Neural cell (in vitro differentiated cells): ENCODE measurements at regions not wholly inside any gene's neighbourhood (a gene's known extent, or its start where the extent isn't known, plus 50 kb on each side); places are given as distances from the start of the nearest gene placed in this dataset.

Experiments
- H2AFZ ChIP-seq: fragments of 200-600, 300-800 bp; sonication (generic), shearing (Covaris generic); 2 replicates; pipeline ENCODE4 v1.6.0; 2014; ENCODE audit warnings: low read depth, mild to moderate bottlenecking, antibody characterized with exemption, low read length, moderate library complexity
- H3F3A ChIP-seq: fragments of 200-600 bp; shearing (Covaris generic); 2 replicates; pipeline ENCODE4 v1.6.1; 2016; ENCODE audit warnings: mild to moderate bottlenecking, moderate library complexity, mixed read lengths, antibody characterized with exemption, low read length; ENCODE audit not compliant: insufficient read depth, poor library complexity, severe bottlenecking
- H3K27ac ChIP-seq: fragments of 200-600, 300-800 bp; sonication (generic), shearing (Covaris generic); 2 replicates; pipeline ENCODE4 v1.5.1; 2014; ENCODE audit warnings: mild to moderate bottlenecking, low read length, moderate library complexity
- H3K27me3 ChIP-seq: fragments of 300-800, 200-600 bp; sonication (generic), shearing (Covaris generic); 2 replicates; pipeline ENCODE4 v1.6.0; 2014; ENCODE audit warnings: mild to moderate bottlenecking, low read depth, low read length, moderate library complexity; ENCODE audit not compliant: insufficient read depth
- H3K36me3 ChIP-seq: fragments of 300-800, 200-600 bp; sonication (generic), shearing (Covaris generic); 2 replicates; pipeline ENCODE4 v1.5.1; 2014; ENCODE audit warnings: mild to moderate bottlenecking, antibody characterized with exemption, low read length, moderate library complexity; ENCODE audit not compliant: insufficient read depth
- H3K4me2 ChIP-seq: fragments of 300-800, 200-600 bp; sonication (generic), shearing (Covaris generic); 2 replicates; pipeline ENCODE4 v1.6.0; 2014; ENCODE audit warnings: mild to moderate bottlenecking, low read length
- H3K4me3 ChIP-seq: fragments of 300-800, 200-600 bp; sonication (generic), shearing (Covaris generic); 2 replicates; pipeline ENCODE4 v1.5.1; 2014; ENCODE audit warnings: mild to moderate bottlenecking, low read length, moderate library complexity
- H3K79me2 ChIP-seq: fragments of 200-600 bp; shearing (Covaris generic); replicated peaks from 2 replicates; pipeline ENCODE4 v1.6.0; 2014; ENCODE audit warnings: mild to moderate bottlenecking, low read length, moderate library complexity; ENCODE audit not compliant: insufficient read depth
- H3K9ac ChIP-seq: fragments of 300-800, 200-600 bp; sonication (generic), shearing (Covaris generic); 2 replicates; pipeline ENCODE4 v1.6.1; 2016; ENCODE audit warnings: mild to moderate bottlenecking, low read length, mixed read lengths
- H3K9me2 ChIP-seq: fragments of 200-600 bp; shearing (Covaris generic); 2 replicates; pipeline ENCODE4 v1.6.1; 2016; ENCODE audit warnings: mild to moderate bottlenecking, low read length, mixed read lengths; ENCODE audit not compliant: insufficient read depth
- H3K9me3 ChIP-seq: fragments of 200-600, 300-800 bp; sonication (generic), shearing (Covaris generic); 2 replicates; pipeline ENCODE4 v1.6.1; 2016; ENCODE audit warnings: mild to moderate bottlenecking, mixed run types, low read length, moderate library complexity, mixed read lengths
- H4K20me1 ChIP-seq: fragments of 200-600 bp; shearing (Covaris generic); 2 replicates; pipeline ENCODE4 v1.6.1; 2016; ENCODE audit warnings: mild to moderate bottlenecking, mixed run types; ENCODE audit not compliant: insufficient read depth
- EP300 ChIP-seq: fragments of 450-650 bp; conservative IDR thresholded peaks from 2 replicates; pipeline ENCODE4 v1.6.1; 2014; ENCODE audit warnings: antibody characterized with exemption, mild to moderate bottlenecking, moderate library complexity; ENCODE audit not compliant: poor library complexity, severe bottlenecking
- EZH2 ChIP-seq: fragments of 200-600, 300-800 bp; shearing (Covaris generic), sonication (generic); IDR thresholded peaks from 2 replicates; pipeline ENCODE4 v1.6.1; 2014; ENCODE audit warnings: antibody characterized with exemption, low read length, borderline replicate concordance, mild to moderate bottlenecking; ENCODE audit not compliant: insufficient read depth, poor library complexity, severe bottlenecking
- MXI1 ChIP-seq: fragments of 450-650 bp; conservative IDR thresholded peaks from 2 replicates; pipeline ENCODE4 v1.6.1; 2014; ENCODE audit warnings: antibody characterized with exemption, mild to moderate bottlenecking; ENCODE audit not compliant: poor library complexity, severe bottlenecking
- POLR2AphosphoS5 ChIP-seq: IDR thresholded peaks from 2 replicates; pipeline ENCODE4 v1.6.1; 2012
- RAD21 ChIP-seq: fragments of 450-650 bp; conservative IDR thresholded peaks from 2 replicates; pipeline ENCODE4 v1.6.1; 2014; ENCODE audit warnings: antibody characterized with exemption, mild to moderate bottlenecking, moderate library complexity
- SMC3 ChIP-seq: fragments of 450-650 bp; conservative IDR thresholded peaks from 2 replicates; pipeline ENCODE4 v1.6.1; 2014; ENCODE audit warnings: antibody characterized with exemption, mild to moderate bottlenecking, moderate library complexity; ENCODE audit not compliant: poor library complexity
- TAF1 ChIP-seq: IDR thresholded peaks from 2 replicates; pipeline ENCODE4 v1.6.1; 2012; ENCODE audit warnings: low read depth
- TF ChIP-seq, protein P1 (sequence below): fragments of 450-650 bp; IDR thresholded peaks from 2 replicates; pipeline ENCODE4 v1.5.1; 2014; ENCODE audit warnings: antibody characterized with exemption, mild to moderate bottlenecking, moderate library complexity; ENCODE audit not compliant: poor library complexity, severe bottlenecking
- TF ChIP-seq, protein P2 (sequence below): IDR thresholded peaks from 2 replicates; pipeline ENCODE4 v1.6.1; 2012; ENCODE audit warnings: borderline replicate concordance

GRCh38 chr6:1035401-1035800, 276.5 kb upstream of the FOXQ1 start:
- Histone ChIP-seq H3K79me2 (no peaks in the 10 kb centered on the region), H3K9ac (no peak overlapping the region), H3K36me3 (no peaks in the 10 kb centered on the region), H2AFZ (no peak overlapping the region), H3K27ac (no peak overlapping the region), H3K4me2 (no peak overlapping the region), H3F3A (no peaks in the 10 kb centered on the region), H3K9me2 (no peaks in the 10 kb centered on the region), H3K27me3 (no peaks in the 10 kb centered on the region), H3K9me3 (no peaks in the 10 kb centered on the region), H4K20me1 (no peaks in the 10 kb centered on the region), H3K4me3 (no peak overlapping the region)
- TF ChIP-seq EP300 = no peak
- TF ChIP-seq TAF1 = no peak
- no peak for TF ChIP-seq MXI1
- TF ChIP-seq EZH2 = no peak
- no peak for TF ChIP-seq SMC3
- no peak for TF ChIP-seq POLR2AphosphoS5
- TF ChIP-seq, protein P1, sequence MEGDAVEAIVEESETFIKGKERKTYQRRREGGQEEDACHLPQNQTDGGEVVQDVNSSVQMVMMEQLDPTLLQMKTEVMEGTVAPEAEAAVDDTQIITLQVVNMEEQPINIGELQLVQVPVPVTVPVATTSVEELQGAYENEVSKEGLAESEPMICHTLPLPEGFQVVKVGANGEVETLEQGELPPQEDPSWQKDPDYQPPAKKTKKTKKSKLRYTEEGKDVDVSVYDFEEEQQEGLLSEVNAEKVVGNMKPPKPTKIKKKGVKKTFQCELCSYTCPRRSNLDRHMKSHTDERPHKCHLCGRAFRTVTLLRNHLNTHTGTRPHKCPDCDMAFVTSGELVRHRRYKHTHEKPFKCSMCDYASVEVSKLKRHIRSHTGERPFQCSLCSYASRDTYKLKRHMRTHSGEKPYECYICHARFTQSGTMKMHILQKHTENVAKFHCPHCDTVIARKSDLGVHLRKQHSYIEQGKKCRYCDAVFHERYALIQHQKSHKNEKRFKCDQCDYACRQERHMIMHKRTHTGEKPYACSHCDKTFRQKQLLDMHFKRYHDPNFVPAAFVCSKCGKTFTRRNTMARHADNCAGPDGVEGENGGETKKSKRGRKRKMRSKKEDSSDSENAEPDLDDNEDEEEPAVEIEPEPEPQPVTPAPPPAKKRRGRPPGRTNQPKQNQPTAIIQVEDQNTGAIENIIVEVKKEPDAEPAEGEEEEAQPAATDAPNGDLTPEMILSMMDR = no peak
- TF ChIP-seq, protein P2, sequence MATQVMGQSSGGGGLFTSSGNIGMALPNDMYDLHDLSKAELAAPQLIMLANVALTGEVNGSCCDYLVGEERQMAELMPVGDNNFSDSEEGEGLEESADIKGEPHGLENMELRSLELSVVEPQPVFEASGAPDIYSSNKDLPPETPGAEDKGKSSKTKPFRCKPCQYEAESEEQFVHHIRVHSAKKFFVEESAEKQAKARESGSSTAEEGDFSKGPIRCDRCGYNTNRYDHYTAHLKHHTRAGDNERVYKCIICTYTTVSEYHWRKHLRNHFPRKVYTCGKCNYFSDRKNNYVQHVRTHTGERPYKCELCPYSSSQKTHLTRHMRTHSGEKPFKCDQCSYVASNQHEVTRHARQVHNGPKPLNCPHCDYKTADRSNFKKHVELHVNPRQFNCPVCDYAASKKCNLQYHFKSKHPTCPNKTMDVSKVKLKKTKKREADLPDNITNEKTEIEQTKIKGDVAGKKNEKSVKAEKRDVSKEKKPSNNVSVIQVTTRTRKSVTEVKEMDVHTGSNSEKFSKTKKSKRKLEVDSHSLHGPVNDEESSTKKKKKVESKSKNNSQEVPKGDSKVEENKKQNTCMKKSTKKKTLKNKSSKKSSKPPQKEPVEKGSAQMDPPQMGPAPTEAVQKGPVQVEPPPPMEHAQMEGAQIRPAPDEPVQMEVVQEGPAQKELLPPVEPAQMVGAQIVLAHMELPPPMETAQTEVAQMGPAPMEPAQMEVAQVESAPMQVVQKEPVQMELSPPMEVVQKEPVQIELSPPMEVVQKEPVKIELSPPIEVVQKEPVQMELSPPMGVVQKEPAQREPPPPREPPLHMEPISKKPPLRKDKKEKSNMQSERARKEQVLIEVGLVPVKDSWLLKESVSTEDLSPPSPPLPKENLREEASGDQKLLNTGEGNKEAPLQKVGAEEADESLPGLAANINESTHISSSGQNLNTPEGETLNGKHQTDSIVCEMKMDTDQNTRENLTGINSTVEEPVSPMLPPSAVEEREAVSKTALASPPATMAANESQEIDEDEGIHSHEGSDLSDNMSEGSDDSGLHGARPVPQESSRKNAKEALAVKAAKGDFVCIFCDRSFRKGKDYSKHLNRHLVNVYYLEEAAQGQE = no peak
- no peak for TF ChIP-seq RAD21

- Histone ChIP-seq H2AFZ (no peak overlapping the region), H3K79me2 (no peaks in the 10 kb centered on the region), H3F3A (no peaks in the 10 kb centered on the region), H3K9me2 (no peaks in the 10 kb centered on the region), H3K9ac (no peak overlapping the region), H3K36me3 (no peaks in the 10 kb centered on the region), H3K4me3 (no peak overlapping the region), H4K20me1 (no peaks in the 10 kb centered on the region), H3K9me3 (no peaks in the 10 kb centered on the region), H3K27me3 (no peaks in the 10 kb centered on the region), H3K27ac (no peak overlapping the region), H3K4me2 (no peak overlapping the region)
- no peak for TF ChIP-seq SMC3
Measured at GRCh38 chr6:1031720-1032119, 280.2 kb upstream of the FOXQ1 start.

DNA sequence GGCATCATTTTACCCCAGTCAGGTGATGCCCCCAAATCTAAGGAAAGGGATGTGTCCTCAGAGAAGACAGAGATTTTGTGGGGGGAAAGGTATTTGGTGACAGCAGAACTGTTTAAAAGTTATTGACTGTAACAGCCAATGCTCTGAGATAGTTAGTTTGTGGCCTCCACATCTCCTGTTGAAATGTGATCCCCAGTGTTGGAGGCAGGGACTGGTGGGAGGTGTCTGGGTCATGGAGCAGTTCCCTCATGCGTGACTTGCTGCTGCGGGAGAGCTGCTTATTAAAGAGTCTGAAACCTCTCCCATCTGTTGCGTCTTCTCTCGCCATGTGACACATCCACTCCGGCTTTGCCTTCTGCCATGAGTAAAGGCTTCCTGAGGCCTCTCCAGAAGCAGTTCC, 282.8 kb upstream of the FOXQ1 start:
- Histone ChIP-seq H3K9ac (no peak overlapping the region), H3K4me2 (no peak overlapping the region), H3K27ac (no peak overlapping the region), H3K36me3 (no peaks in the 10 kb centered on the region), H3F3A (no peaks in the 10 kb centered on the region), H3K4me3 (no peak overlapping the region), H3K79me2 (no peaks in the 10 kb centered on the region), H3K9me2 (no peaks in the 10 kb centered on the region), H2AFZ (no peak overlapping the region), H4K20me1 (no peaks in the 10 kb centered on the region), H3K9me3 (no peaks in the 10 kb centered on the region), H3K27me3 (no peaks in the 10 kb centered on the region)
- no peak for TF ChIP-seq TAF1
- TF ChIP-seq, protein P1 = no peak
- TF ChIP-seq, protein P2 = no peak
- TF ChIP-seq EZH2 = no peak
- no peak for TF ChIP-seq RAD21
- no peak for TF ChIP-seq SMC3
- no peak for TF ChIP-seq EP300
- TF ChIP-seq MXI1 = no peak
- TF ChIP-seq POLR2AphosphoS5 = no peak
